Chondrocyte (in vitro differentiated cells): ENCODE measurements at regions not wholly inside any gene's neighbourhood (a gene's known extent, or its start where the extent isn't known, plus 50 kb on each side); places are given as distances from the start of the nearest gene placed in this dataset.
"Not testable (repeated sequence)": the region's sequence is repeated elsewhere in the genome, so short reads cannot be mapped to it uniquely, and the experiment has no call there.

Experiments used
- DNase-seq: peaks from one replicate; pipeline ENCODE4 v3.0.0; 2021; ENCODE audit warnings: mixed read lengths, low spot score
- H3K27ac Mint-ChIP-seq: one replicate; pipeline ENCODE4 v1.8.0; 2021; ENCODE audit warnings: mild to moderate bottlenecking, moderate library complexity, mixed read lengths; ENCODE audit not compliant: unreplicated experiment
- H3K27me3 Mint-ChIP-seq: 2 replicates; pipeline ENCODE4 v1.8.0; 2021; ENCODE audit warnings: low read depth, mixed read lengths
- H3K36me3 Mint-ChIP-seq: 2 replicates; pipeline ENCODE4 v1.8.0; 2021; ENCODE audit warnings: low read depth, mixed read lengths
- H3K4me1 Mint-ChIP-seq: 2 replicates; pipeline ENCODE4 v1.8.0; 2021; ENCODE audit warnings: low read depth, mild to moderate bottlenecking, mixed read lengths
- H3K4me3 Mint-ChIP-seq: one replicate; pipeline ENCODE4 v1.8.0; 2021; ENCODE audit warnings: mild to moderate bottlenecking, moderate library complexity, mixed read lengths; ENCODE audit not compliant: unreplicated experiment
- H3K9me3 Mint-ChIP-seq: 2 replicates; pipeline ENCODE4 v1.8.0; 2021; ENCODE audit warnings: low read depth, mixed read lengths
- TF ChIP-seq, protein P1 (sequence below): fragments of 200-600 bp; sonication (generic); IDR thresholded peaks from 2 replicates; pipeline ENCODE4 v1.5.0; 2021; ENCODE audit warnings: antibody characterized with exemption, mild to moderate bottlenecking, moderate library complexity

GRCh38 chr6:141521440-141521839 lies 611.3 kb upstream of the GJE1 start:
- TF ChIP-seq, protein P1, sequence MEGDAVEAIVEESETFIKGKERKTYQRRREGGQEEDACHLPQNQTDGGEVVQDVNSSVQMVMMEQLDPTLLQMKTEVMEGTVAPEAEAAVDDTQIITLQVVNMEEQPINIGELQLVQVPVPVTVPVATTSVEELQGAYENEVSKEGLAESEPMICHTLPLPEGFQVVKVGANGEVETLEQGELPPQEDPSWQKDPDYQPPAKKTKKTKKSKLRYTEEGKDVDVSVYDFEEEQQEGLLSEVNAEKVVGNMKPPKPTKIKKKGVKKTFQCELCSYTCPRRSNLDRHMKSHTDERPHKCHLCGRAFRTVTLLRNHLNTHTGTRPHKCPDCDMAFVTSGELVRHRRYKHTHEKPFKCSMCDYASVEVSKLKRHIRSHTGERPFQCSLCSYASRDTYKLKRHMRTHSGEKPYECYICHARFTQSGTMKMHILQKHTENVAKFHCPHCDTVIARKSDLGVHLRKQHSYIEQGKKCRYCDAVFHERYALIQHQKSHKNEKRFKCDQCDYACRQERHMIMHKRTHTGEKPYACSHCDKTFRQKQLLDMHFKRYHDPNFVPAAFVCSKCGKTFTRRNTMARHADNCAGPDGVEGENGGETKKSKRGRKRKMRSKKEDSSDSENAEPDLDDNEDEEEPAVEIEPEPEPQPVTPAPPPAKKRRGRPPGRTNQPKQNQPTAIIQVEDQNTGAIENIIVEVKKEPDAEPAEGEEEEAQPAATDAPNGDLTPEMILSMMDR = no peak
- DNase-seq = no peak
- H3K4me1 Mint-ChIP-seq = no peaks in the 10 kb centered on the region
- H3K9me3 Mint-ChIP-seq = peaks cover 2% of the 10 kb centered on the region
- H3K27me3 Mint-ChIP-seq = no peaks in the 10 kb centered on the region
- H3K27ac Mint-ChIP-seq = no peak overlapping the region
- H3K4me3 Mint-ChIP-seq = no peak overlapping the region
- no peaks in the 10 kb centered on the region for H3K36me3 Mint-ChIP-seq

DNA sequence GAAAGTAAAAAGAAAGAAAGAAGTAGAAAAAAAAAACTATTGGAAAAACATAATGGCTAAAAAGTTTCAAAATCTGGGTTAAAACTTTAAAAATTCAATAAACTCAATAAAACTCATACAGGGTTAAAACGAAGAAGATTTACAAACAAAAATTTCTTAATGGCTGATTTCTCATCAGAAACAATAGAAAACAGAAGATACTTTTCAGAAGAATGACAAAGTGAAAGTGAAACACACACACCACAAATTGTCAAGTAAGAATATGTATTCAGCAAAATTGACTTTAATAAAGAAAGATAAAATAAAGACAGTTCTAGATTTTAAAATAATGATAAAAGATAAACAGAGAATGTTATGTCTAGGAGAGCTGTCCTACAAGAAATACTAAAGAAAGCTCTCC lies 618.9 kb upstream of the GJE1 start:
- DNase-seq = no peak
- TF ChIP-seq, protein P1 = no peak
- Mint-ChIP-seq H3K4me3 (no peak overlapping the region), H3K4me1 (peaks cover 22% of the 10 kb centered on the region), H3K36me3 (no peaks in the 10 kb centered on the region), H3K9me3 (no peaks in the 10 kb centered on the region), H3K27me3 (no peaks in the 10 kb centered on the region), H3K27ac (no peak overlapping the region)

DNA sequence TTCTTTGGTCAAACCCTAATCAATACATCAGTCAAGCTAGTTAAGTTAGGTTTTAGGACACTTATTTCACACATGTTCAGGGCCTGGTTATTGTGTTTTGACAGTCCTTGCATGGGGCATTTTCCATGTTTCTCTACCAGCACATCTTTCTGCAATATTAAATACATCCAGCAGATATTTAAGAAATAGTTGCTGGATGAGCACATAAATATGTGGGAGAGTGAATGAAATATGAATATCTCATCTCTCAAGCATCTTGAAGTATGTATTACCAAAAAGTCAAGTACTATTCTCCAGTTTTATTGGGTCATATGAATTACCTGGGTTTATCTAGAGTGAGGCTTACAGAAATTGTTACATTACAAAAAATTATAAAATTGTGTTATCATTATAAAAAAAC lies 621.9 kb upstream of the GJE1 start:
- Mint-ChIP-seq H3K9me3 (peaks cover 12% of the 10 kb centered on the region), H3K4me1 (peaks cover 22% of the 10 kb centered on the region), H3K27ac (no peak overlapping the region), H3K36me3 (peaks cover 6% of the 10 kb centered on the region), H3K4me3 (no peak overlapping the region), H3K27me3 (no peaks in the 10 kb centered on the region)
- TF ChIP-seq, protein P1 = no peak
- DNase-seq = no peak

GRCh38 chr6:141506062-141506461 lies 626.7 kb upstream of the GJE1 start:
- H3K27ac Mint-ChIP-seq, H3K27me3 Mint-ChIP-seq, H3K4me3 Mint-ChIP-seq, H3K36me3 Mint-ChIP-seq, DNase-seq: not testable (repeated sequence)
- H3K4me1 Mint-ChIP-seq = peaks cover 12% of the 10 kb centered on the region
- H3K9me3 Mint-ChIP-seq = peaks cover 35% of the 10 kb centered on the region

DNA sequence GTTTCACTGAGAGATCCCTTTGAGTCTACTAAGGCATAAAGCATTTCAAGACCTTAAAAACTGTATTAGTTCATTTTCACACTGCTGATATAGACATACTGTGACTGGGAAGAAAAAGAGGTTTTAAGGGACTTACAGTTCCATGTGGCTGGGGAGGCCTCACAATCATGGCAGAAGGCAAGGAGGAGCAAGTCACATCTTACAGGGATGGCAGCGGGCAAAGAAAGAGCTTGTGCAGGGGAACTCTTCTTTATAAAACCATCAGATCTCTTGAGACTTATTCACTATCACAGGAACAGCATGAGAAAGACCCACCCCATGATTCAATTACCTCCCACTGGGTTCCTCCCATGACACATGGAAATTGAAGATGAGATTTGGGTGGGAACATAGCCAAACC lies 628.4 kb upstream of the GJE1 start:
- peaks cover 35% of the 10 kb centered on the region for H3K9me3 Mint-ChIP-seq
- DNase-seq, H3K36me3 Mint-ChIP-seq, H3K4me1 Mint-ChIP-seq, H3K27ac Mint-ChIP-seq, H3K4me3 Mint-ChIP-seq, H3K27me3 Mint-ChIP-seq: not testable (repeated sequence)

GRCh38 chr6:141501616-141502015 lies 631.1 kb upstream of the GJE1 start:
- Mint-ChIP-seq H3K4me1 (peaks cover 20% of the 10 kb centered on the region), H3K27me3 (no peaks in the 10 kb centered on the region), H3K9me3 (peaks cover 32% of the 10 kb centered on the region), H3K4me3 (no peak overlapping the region), H3K36me3 (peaks cover 8% of the 10 kb centered on the region), H3K27ac (no peak overlapping the region)
- no peak for DNase-seq
- TF ChIP-seq, protein P1 = no peak
